PC-9 (cell line): ENCODE measurements at regions not wholly inside any gene's neighbourhood (a gene's known extent, or its start where the extent isn't known, plus 50 kb on each side); places are given as distances from the start of the nearest gene placed in this dataset.

Source experiments
- BruUV-seq: library from RNA; stranded (reverse); fragments of 400-500 nt; replicated peaks from 2 replicates; lab custom pipeline; 2021; lab: Mats Ljungman, UMichigan
- CTCF ChIA-PET: fragments of 300-600 bp; sonication (Branson Sonifier 250); formaldehyde crosslinking; loops from one replicate; lab custom pipeline; 2022; ENCODE audit warnings: antibody characterized with exemption; lab: Charles Lee
- POLR2A ChIA-PET: fragments of 300-600 bp; sonication (Branson Sonifier 250); formaldehyde crosslinking; loops from one replicate; lab custom pipeline; 2022; ENCODE audit warnings: antibody characterized with exemption; ENCODE audit not compliant: unreplicated experiment; lab: Charles Lee
- DNase-seq, 2 experiments: peaks; one replicate each; pipeline versions ENCODE4 v3.0.0 to v3.0.0-alpha.2; 2015 to 2022; ENCODE audit warnings: mixed read lengths in 1 of 2
- H2AFZ ChIP-seq: fragments of 200-600 bp; sonication (generic); 2 replicates; pipeline ENCODE4 v1.8.1; 2017; ENCODE audit warnings: antibody characterized with exemption
- H3F3A ChIP-seq: fragments of 200-600 bp; sonication (generic); 2 replicates; pipeline ENCODE4 v1.8.1; 2017; ENCODE audit warnings: antibody characterized with exemption, mild to moderate bottlenecking, low read depth; ENCODE audit not compliant: insufficient read depth
- H3K27ac ChIP-seq: fragments of 200-600 bp; sonication (generic); 2 replicates; pipeline ENCODE4 v1.6.1; 2016; ENCODE audit warnings: mixed run types
- H3K27me3 ChIP-seq: fragments of 200-600 bp; sonication (generic); 2 replicates; pipeline ENCODE4 v1.6.1; 2016; ENCODE audit warnings: low read depth, mixed run types; ENCODE audit not compliant: insufficient read depth
- H3K36me3 ChIP-seq: fragments of 200-600 bp; sonication (generic); 2 replicates; pipeline ENCODE4 v1.6.1; 2016; ENCODE audit warnings: low read depth, mixed run types
- H3K4me1 ChIP-seq: fragments of 200-600 bp; sonication (generic); replicated peaks from 2 replicates; pipeline ENCODE4 v1.6.1; 2016; ENCODE audit warnings: mixed run types; ENCODE audit not compliant: insufficient read depth
- H3K4me2 ChIP-seq: fragments of 200-600 bp; sonication (generic); 2 replicates; pipeline ENCODE4 v1.6.1; 2017; ENCODE audit warnings: mixed run types
- H3K4me3 ChIP-seq: fragments of 200-600 bp; sonication (generic); 2 replicates; pipeline ENCODE4 v1.6.1; 2016; ENCODE audit warnings: mixed run types
- H3K79me2 ChIP-seq: fragments of 200-600 bp; sonication (generic); 2 replicates; pipeline ENCODE4 v1.6.1; 2017; ENCODE audit warnings: low read depth, mixed run types
- H3K9me2 ChIP-seq: fragments of 200-600 bp; sonication (generic); 2 replicates; pipeline ENCODE4 v1.8.1; 2017; ENCODE audit warnings: mild to moderate bottlenecking; ENCODE audit not compliant: insufficient read depth
- H3K9me3 ChIP-seq: fragments of 200-600 bp; sonication (generic); 2 replicates; pipeline ENCODE4 v1.8.1; 2016; ENCODE audit warnings: low read depth; ENCODE audit not compliant: insufficient read depth
- H4K20me1 ChIP-seq: fragments of 200-600 bp; sonication (generic); 2 replicates; pipeline ENCODE4 v1.8.1; 2017; ENCODE audit not compliant: insufficient read depth
- CTCF ChIP-seq: fragments of 200-600 bp; sonication (generic); conservative IDR thresholded peaks from 2 replicates; pipeline ENCODE4 v1.6.1; 2017; ENCODE audit warnings: mixed run types, antibody characterized with exemption, mild to moderate bottlenecking, moderate library complexity
- EZH2 ChIP-seq: fragments of 200-600 bp; sonication (generic); IDR thresholded peaks from 2 replicates; pipeline ENCODE4 v1.8.0; 2017; ENCODE audit warnings: antibody characterized with exemption, low read depth
- intact Hi-C: fragments of 100-400 bp; cut with micrococcal nuclease; formaldehyde crosslinking; loops from one replicate; pipeline ENCODE4 v1.10.0; 2022; ENCODE audit not compliant: unreplicated experiment

GRCh38 chr5:123720955-123721354 is 209.0 kb downstream of the CSNK1G3 start:
- Histone ChIP-seq H3K4me2 (no peak overlapping the region), H4K20me1 (no peaks in the 10 kb centered on the region), H3F3A (no peaks in the 10 kb centered on the region), H2AFZ (no peak overlapping the region), H3K9me2 (no peaks in the 10 kb centered on the region), H3K79me2 (no peaks in the 10 kb centered on the region), H3K4me3 (no peak overlapping the region), H3K36me3 (no peaks in the 10 kb centered on the region), H3K9me3 (0 out of 2 replicates have a peak, but pooled peaks cover 3% of the 10 kb centered on the region), H3K27ac (no peak overlapping the region), H3K4me1 (no peaks in the 10 kb centered on the region), H3K27me3 (no peaks in the 10 kb centered on the region)
- BruUV-seq, result no TSS peak
- no peak for DNase-seq
- TF ChIP-seq CTCF, result no peak
- TF ChIP-seq EZH2, result no peak
- ChIA-PET POLR2A (no interaction called here), CTCF (no interaction called here)
- intact Hi-C loops, result no loop called here

DNA sequence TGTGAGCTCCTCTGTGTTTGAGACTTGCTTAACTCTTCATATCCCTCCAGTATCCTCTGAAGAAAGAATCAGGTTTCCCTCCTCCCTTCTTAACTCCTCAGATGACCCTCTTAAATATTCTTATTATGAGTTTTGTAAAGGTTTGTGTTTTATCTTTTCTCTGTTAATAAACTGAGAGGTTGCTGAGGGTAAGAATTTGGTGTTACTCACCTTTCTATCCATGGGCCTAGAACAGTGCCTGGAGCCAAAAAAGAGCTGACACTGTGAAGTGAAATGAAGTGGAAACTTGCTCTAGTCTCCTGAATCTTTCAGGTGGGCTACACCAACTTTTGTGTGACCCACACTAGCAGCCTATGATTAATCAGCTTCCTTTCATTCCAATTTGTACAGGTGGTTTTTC is 208.4 kb downstream of the CSNK1G3 start:
- POLR2A ChIA-PET, result no interaction called here

GRCh38 chr5:123719004-123719403 is 207.0 kb downstream of the CSNK1G3 start:
- no peak for DNase-seq
- Histone ChIP-seq H3K27ac (no peak overlapping the region), H4K20me1 (no peaks in the 10 kb centered on the region), H3K4me3 (no peak overlapping the region), H3K36me3 (no peaks in the 10 kb centered on the region), H3K9me3 (0 out of 2 replicates have a peak, but pooled peaks cover 3% of the 10 kb centered on the region), H3K4me2 (no peak overlapping the region), H3F3A (no peaks in the 10 kb centered on the region), H3K27me3 (no peaks in the 10 kb centered on the region), H3K4me1 (no peaks in the 10 kb centered on the region), H3K9me2 (no peaks in the 10 kb centered on the region), H2AFZ (no peak overlapping the region), H3K79me2 (no peaks in the 10 kb centered on the region)
- POLR2A ChIA-PET, result no interaction called here
- no TSS peak for BruUV-seq
- TF ChIP-seq CTCF, result no peak
- no peak for TF ChIP-seq EZH2
- CTCF ChIA-PET, result no interaction called here
- intact Hi-C loops, result no loop called here

More for the DNA sequence above, 208.4 kb downstream of the CSNK1G3 start:
- 0 out of 2 replicates have a peak, but pooled peaks cover 3% of the 10 kb centered on the region for H3K9me3 ChIP-seq
- no peak for DNase-seq
- H3F3A ChIP-seq, result no peaks in the 10 kb centered on the region
- H3K4me3 ChIP-seq, result no peak overlapping the region
- H3K27ac ChIP-seq, result no peak overlapping the region
- H3K79me2 ChIP-seq, result no peaks in the 10 kb centered on the region
- H3K27me3 ChIP-seq, result no peaks in the 10 kb centered on the region
- no peak overlapping the region for H3K4me2 ChIP-seq
- CTCF ChIA-PET, result no interaction called here
- BruUV-seq, result no TSS peak
- no peaks in the 10 kb centered on the region for H3K4me1 ChIP-seq
- H3K36me3 ChIP-seq, result no peaks in the 10 kb centered on the region
- no peaks in the 10 kb centered on the region for H3K9me2 ChIP-seq
- H2AFZ ChIP-seq, result no peak overlapping the region
- no peaks in the 10 kb centered on the region for H4K20me1 ChIP-seq
- intact Hi-C loops, result no loop called here
- no peak for TF ChIP-seq CTCF
- TF ChIP-seq EZH2, result no peak
